VCaP (cell line): ENCODE measurements at regions not wholly inside any gene's neighbourhood (a gene's known extent, or its start where the extent isn't known, plus 50 kb on each side); places are given as distances from the start of the nearest gene placed in this dataset.
"Not testable (repeated sequence)": the region's sequence is repeated elsewhere in the genome, so short reads cannot be mapped to it uniquely, and the experiment has no call there.

Experiments used
- H3K27ac ChIP-seq: fragments of 450-650 bp; 2 replicates; pipeline ENCODE4 v1.5.1; 2017
- TF ChIP-seq, protein P1 (sequence below): fragments of 450-650 bp; conservative IDR thresholded peaks from 2 replicates; pipeline ENCODE4 v1.5.1; 2017; ENCODE audit warnings: mild to moderate bottlenecking, moderate library complexity

DNA sequence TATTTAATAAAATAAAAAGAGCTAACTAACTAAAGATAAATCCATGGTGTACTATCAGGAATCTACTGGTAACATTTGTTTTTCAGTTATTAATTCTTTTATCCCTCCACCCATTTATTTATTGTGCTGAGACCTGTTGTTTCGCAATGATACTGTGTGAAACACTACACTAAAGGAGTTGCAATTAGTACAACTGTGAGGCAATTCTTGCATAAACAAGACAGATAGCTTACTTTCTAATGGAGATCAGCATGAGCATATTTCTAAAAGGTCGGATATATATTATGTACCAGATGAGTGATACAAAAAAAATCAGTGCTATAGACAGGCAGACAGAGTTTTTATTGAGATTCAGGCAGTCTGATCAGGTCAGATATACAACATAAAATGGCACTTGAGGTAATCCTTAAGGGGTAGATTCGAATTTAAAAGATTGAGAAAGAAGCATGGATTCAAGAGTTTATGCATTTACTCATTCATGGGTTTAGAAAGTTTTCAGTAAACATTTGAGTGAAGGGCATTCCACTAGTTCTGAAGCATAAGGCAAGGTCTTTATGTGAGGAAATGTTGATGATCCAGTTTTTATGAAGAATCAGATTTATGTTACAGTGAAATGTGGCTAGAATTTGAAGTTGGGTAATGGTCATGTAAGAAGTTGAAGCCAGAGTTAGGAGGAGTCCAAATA lies 147.6 kb downstream of the POLR1F start:
- H3K27ac ChIP-seq = no peak overlapping the region
- TF ChIP-seq, protein P1, sequence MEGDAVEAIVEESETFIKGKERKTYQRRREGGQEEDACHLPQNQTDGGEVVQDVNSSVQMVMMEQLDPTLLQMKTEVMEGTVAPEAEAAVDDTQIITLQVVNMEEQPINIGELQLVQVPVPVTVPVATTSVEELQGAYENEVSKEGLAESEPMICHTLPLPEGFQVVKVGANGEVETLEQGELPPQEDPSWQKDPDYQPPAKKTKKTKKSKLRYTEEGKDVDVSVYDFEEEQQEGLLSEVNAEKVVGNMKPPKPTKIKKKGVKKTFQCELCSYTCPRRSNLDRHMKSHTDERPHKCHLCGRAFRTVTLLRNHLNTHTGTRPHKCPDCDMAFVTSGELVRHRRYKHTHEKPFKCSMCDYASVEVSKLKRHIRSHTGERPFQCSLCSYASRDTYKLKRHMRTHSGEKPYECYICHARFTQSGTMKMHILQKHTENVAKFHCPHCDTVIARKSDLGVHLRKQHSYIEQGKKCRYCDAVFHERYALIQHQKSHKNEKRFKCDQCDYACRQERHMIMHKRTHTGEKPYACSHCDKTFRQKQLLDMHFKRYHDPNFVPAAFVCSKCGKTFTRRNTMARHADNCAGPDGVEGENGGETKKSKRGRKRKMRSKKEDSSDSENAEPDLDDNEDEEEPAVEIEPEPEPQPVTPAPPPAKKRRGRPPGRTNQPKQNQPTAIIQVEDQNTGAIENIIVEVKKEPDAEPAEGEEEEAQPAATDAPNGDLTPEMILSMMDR = no peak

DNA sequence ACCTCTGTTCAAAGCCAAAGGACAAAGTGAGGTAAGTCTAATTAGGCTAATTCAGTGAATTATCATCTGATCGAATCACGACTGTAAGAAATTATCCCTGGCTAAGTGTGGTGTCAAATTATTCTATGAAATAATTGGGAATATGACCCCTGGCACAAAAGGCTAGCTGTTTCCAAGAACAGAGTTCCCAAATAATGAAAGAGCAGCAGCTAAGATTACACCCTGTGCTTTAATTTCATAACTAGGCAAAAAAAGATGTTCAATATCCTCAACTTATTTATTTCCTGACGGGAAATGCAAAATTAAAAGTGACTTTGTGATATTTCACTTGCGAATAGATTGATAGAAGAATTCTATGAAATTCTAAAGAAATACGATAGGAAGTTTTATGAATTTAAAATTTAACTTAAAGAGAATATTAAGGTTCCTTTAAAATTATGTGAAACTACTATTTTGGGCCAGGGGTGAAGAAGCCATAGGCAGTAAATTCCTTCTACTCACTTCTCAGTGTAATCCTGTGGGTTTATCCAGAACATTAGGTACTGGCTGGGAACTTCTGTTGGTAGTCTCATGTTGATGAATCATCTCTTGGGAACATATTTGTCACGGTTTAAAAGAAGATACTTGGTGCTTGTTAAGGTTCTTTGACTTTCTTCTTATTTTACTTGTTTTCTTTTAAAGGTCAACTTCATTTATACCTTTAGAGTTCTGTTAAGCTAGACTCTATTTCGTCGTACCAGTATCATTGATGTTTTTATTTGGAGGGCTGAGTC lies 148.5 kb downstream of the POLR1F start:
- no peak overlapping the region for H3K27ac ChIP-seq

DNA sequence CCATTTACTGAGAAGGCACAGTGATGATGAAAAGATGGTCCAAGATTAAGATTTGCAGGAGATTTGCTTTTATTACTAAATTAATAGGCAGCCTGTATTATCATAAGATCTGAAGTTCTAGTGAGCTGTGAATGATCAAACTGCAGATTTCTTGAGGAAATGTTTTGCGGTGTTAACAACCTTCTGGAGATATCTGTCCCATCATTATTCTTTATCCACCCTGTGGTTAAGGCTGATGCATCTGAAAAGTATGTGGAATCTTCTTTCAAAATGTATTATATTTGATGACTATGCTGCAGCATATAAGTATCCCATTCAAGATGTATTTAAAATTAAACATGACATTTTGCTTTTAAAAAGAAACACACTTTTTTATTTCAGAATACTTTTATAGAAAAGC lies 150.3 kb downstream of the POLR1F start:
- TF ChIP-seq, protein P1 = no peak
- no peak overlapping the region for H3K27ac ChIP-seq

More for the DNA sequence above, 148.5 kb downstream of the POLR1F start:
- TF ChIP-seq, protein P1 = no peak

DNA sequence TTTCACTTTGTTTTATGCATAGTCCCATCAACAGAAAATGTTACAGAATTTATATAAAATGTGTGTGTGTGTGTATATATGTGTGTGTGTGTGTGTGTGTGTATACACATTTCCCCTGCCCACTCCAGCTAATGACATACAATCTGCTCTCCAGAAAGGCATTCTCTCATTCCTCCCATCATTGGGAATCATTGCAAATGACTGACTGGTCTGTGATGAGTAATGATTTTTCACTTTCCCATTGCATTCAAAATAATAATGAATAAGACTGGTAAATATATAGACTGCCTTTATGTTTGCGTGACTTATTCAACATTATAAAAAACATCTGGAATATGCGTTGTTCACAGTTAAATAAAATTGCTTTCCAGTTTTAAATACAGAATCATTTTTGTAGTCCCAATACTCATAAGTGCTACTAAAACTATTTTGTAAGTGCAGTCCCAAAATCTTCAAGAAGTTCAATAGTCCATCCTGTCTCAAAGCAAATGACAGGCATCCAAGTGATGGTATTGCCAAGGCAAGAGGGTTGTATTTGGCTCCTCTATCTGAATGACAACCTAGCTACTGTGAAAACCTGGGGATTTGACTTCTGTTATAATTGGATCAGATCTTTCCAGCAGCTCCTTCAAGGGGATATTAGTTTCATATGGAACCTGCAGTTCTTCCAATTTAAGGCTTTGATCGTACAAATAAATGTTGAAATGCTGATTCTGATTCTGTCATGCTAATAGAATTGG lies 150.9 kb downstream of the POLR1F start:
- no peak overlapping the region for H3K27ac ChIP-seq
- TF ChIP-seq, protein P1 = no peak

DNA sequence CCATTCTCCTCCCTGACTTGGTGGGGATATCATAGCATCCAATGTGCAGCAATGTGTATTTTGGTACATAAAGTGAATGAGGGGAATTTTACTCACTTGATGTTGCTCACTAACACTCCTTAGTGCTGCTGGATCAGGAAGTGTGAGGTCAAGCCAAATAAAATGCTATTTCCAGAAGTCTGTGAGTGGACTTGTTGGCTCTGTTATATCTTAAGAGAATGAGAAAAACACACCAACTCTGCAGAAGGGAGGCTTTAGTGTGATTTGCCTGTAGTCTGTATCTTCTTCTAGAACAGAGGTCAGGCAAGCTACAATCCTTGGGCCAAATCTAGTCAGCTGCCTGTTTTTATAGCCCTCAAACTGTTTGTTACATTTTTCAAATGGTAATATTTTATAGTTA lies 154.3 kb downstream of the POLR1F start:
- TF ChIP-seq, protein P1 = no peak
- no peak overlapping the region for H3K27ac ChIP-seq

DNA sequence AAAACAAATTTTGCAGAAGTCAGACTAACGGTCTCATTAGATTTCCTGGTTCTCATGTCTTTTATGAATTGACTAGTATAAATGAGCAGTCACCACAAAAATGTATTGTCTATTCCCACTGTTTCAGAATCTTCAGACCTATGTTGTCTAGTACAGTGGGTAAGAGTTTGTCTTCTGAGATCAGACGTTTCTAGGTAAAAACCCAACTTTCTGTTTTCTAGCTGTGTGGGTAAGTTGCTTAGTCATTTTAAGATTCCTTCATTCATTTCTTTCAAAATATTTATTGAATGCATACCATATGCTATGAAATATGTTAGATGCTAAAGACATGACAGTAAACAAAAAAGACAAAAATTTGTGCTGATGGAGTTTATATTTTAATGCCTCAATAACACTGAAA lies 156.3 kb downstream of the POLR1F start:
- H3K27ac ChIP-seq = no peak overlapping the region
- TF ChIP-seq, protein P1 = no peak

DNA sequence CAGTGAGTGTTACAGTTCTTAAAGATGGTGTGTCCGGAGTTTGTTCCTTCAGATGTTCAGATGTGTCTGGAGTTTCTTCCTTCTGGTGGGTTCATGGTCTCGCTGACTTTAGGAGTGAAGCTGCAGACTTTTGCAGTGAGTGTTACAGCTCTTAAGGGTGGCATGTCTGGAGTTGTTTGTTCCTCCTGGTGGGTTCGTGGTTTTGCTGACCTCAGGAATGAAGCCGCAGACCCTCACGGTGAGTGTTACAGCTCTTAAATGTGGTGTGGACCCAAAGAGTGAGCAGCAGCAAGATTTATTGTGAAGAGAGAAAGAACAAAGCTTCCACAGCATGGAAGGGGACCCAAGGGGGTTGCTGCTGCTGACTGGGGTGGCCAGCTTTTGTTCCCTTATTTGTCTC lies 159.6 kb downstream of the POLR1F start:
- H3K27ac ChIP-seq = not testable (repeated sequence)
